ENCODE measurements at regions not wholly inside any gene's neighbourhood (a gene's known extent, or its start where the extent isn't known, plus 50 kb on each side); places are given as distances from the start of the nearest gene placed in this dataset.

- DNase-seq, result no peak
- Histone ChIP-seq H3K4me1 (no peaks in the 10 kb centered on the region), H3K4me3 (ENCODE audit: low read depth, low read length) (no peak overlapping the region), H3K9me3 (no peaks in the 10 kb centered on the region), H3K36me3 (no peaks in the 10 kb centered on the region), H3K27me3 (no peaks in the 10 kb centered on the region)
- TF ChIP-seq CTCF (IDR thresholded peaks at IDR 0.05; ENCODE audit: low read depth, low read length), result no peak
Measured at GRCh38 chr14:26775765-26776563, 178.1 kb upstream of the NOVA1 start.

- H3K4me1 ChIP-seq, result no peaks in the 10 kb centered on the region
- H3K4me3 ChIP-seq (ENCODE audit: low read depth, low read length), result no peak overlapping the region
- no peak for DNase-seq
- H3K9me3 ChIP-seq, result no peaks in the 10 kb centered on the region
- no peaks in the 10 kb centered on the region for H3K36me3 ChIP-seq
- H3K27me3 ChIP-seq, result no peaks in the 10 kb centered on the region
- no peak for TF ChIP-seq CTCF (IDR thresholded peaks at IDR 0.05; ENCODE audit: low read depth, low read length)
Measured at GRCh38 chr14:26791117-26791806, 193.4 kb upstream of the NOVA1 start.

- no peak for DNase-seq
- Histone ChIP-seq H3K27me3 (no peaks in the 10 kb centered on the region), H3K36me3 (no peaks in the 10 kb centered on the region), H3K4me1 (no peaks in the 10 kb centered on the region), H3K9me3 (no peaks in the 10 kb centered on the region), H3K4me3 (ENCODE audit: low read depth, low read length) (no peak overlapping the region)
- TF ChIP-seq CTCF (IDR thresholded peaks at IDR 0.05; ENCODE audit: low read depth, low read length), result no peak
Measured at GRCh38 chr14:26794731-26795130, 196.9 kb upstream of the NOVA1 start.

GRCh38 chr14:26808407-26808806, 210.6 kb upstream of the NOVA1 start:
- TF ChIP-seq CTCF (IDR thresholded peaks at IDR 0.05; ENCODE audit: low read depth, low read length), result no peak
- no peaks in the 10 kb centered on the region for H3K36me3 ChIP-seq

GRCh38 chr14:26810631-26811030, 212.8 kb upstream of the NOVA1 start:
- H3K4me1 ChIP-seq, result no peaks in the 10 kb centered on the region
- DNase-seq, result no peak
- no peaks in the 10 kb centered on the region for H3K9me3 ChIP-seq
- no peak overlapping the region for H3K4me3 ChIP-seq (ENCODE audit: low read depth, low read length)
- no peaks in the 10 kb centered on the region for H3K27me3 ChIP-seq
- no peaks in the 10 kb centered on the region for H3K36me3 ChIP-seq
- TF ChIP-seq CTCF (IDR thresholded peaks at IDR 0.05; ENCODE audit: low read depth, low read length), result no peak

More at GRCh38 chr14:26808407-26808806, 210.6 kb upstream of the NOVA1 start:
- H3K9me3 ChIP-seq, result no peaks in the 10 kb centered on the region
- no peak for DNase-seq
- no peaks in the 10 kb centered on the region for H3K4me1 ChIP-seq
- no peak overlapping the region for H3K4me3 ChIP-seq (ENCODE audit: low read depth, low read length)
- no peaks in the 10 kb centered on the region for H3K27me3 ChIP-seq

- Histone ChIP-seq H3K9me3 (no peaks in the 10 kb centered on the region), H3K4me1 (no peaks in the 10 kb centered on the region), H3K4me3 (ENCODE audit: low read depth, low read length) (no peak overlapping the region), H3K27me3 (no peaks in the 10 kb centered on the region), H3K36me3 (no peaks in the 10 kb centered on the region)
- DNase-seq, result no peak
- TF ChIP-seq CTCF (IDR thresholded peaks at IDR 0.05; ENCODE audit: low read depth, low read length), result no peak
Measured at GRCh38 chr14:26811756-26812305, 214.0 kb upstream of the NOVA1 start.
